ENCODE measurements at regions not wholly inside any gene's neighbourhood (a gene's known extent, or its start where the extent isn't known, plus 50 kb on each side); places are given as distances from the start of the nearest gene placed in this dataset.

DNA sequence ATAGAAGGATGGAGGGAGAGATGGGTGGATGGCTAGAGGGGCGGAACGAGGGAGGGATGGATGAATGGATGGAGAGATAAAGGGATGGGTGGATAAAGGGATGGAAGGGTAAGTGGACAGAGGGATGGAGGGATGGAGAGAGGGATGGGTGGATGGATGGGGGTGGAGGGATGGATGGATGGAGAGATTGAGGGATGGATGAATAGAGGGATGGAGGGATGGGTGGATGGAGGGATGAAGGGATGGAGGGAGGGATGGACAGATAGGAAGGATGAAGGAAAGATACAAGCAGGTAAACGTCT is 313.3 kb downstream of the UACA start:
- TF ChIP-seq POLR2A (IDR thresholded peaks at IDR 0.05; ENCODE audit: low read depth, low read length) (no peak), POLR2AphosphoS5 (IDR thresholded peaks at IDR 0.05; ENCODE audit: low read depth, low read length) (no peak), TAF1 (IDR thresholded peaks at IDR 0.05; ENCODE audit: low read depth, low read length) (no peak)

Data from GM12891 (cell line).